22Rv1 (cell line): ENCODE measurements at regions not wholly inside any gene's neighbourhood (a gene's known extent, or its start where the extent isn't known, plus 50 kb on each side); places are given as distances from the start of the nearest gene placed in this dataset.

Source experiments
- H3K27ac ChIP-seq: fragments of 450-650 bp; 2 replicates; pipeline ENCODE4 v1.5.1; 2017
- ZFX ChIP-seq: fragments of 450-650 bp; IDR thresholded peaks from 2 replicates; pipeline ENCODE4 v1.6.1; 2017; ENCODE audit warnings: antibody characterized with exemption, borderline replicate concordance
- TF ChIP-seq, protein P1 (sequence below): fragments of 450-650 bp; IDR thresholded peaks from 2 replicates; pipeline ENCODE4 v1.5.1; 2017; ENCODE audit warnings: mild to moderate bottlenecking

- no peak overlapping the region for H3K27ac ChIP-seq
- TF ChIP-seq, protein P1, sequence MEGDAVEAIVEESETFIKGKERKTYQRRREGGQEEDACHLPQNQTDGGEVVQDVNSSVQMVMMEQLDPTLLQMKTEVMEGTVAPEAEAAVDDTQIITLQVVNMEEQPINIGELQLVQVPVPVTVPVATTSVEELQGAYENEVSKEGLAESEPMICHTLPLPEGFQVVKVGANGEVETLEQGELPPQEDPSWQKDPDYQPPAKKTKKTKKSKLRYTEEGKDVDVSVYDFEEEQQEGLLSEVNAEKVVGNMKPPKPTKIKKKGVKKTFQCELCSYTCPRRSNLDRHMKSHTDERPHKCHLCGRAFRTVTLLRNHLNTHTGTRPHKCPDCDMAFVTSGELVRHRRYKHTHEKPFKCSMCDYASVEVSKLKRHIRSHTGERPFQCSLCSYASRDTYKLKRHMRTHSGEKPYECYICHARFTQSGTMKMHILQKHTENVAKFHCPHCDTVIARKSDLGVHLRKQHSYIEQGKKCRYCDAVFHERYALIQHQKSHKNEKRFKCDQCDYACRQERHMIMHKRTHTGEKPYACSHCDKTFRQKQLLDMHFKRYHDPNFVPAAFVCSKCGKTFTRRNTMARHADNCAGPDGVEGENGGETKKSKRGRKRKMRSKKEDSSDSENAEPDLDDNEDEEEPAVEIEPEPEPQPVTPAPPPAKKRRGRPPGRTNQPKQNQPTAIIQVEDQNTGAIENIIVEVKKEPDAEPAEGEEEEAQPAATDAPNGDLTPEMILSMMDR, result no peak
- TF ChIP-seq ZFX, result no peak
These were observed 504.2 kb downstream of the JRKL start for GRCh38 chr11:96893988-96894387.

DNA sequence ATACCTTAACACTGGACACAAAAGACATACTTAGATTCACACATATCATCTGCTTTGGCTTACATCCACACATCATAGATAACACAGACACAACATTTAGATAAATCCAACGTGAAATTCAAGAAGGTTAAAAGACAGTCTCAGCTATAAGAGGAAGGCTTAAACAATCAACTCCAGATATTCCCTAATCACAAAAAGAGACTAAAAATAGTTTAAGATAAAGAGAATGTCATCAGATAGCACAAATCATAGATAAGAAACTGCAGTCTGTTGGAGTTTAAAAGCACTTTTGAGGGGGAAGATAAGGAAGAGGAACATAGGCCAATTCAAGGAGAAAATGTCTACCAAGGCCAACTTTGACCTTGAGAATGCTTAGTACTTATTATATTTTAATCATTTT is 504.8 kb downstream of the JRKL start:
- no peak overlapping the region for H3K27ac ChIP-seq

DNA sequence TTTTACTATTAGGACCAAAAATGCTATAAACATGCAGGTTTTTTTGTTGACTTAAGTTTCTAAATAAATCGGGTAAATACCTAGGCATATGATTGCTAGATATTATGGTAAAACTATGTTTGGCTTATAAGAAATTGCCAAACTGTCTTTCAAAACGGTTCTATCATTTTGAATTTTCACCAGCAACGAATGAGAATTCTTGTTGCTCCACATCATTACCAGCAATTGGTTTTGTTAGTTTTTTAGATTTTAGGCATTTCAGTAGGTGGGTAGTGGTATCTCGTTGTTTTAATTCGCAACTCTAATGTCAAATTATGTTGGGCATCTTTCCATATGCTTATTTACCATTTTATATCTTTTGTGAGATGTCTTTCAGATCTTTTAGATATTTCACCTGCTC is 510.2 kb downstream of the JRKL start:
- H3K27ac ChIP-seq, result no peak overlapping the region

More for the DNA sequence above, 504.8 kb downstream of the JRKL start:
- TF ChIP-seq, protein P1, result no peak
- no peak for TF ChIP-seq ZFX

GRCh38 chr11:96905143-96905542 is 515.3 kb downstream of the JRKL start:
- TF ChIP-seq ZFX, result no peak
- TF ChIP-seq, protein P1, result no peak

More for the DNA sequence above, 510.2 kb downstream of the JRKL start:
- TF ChIP-seq ZFX, result no peak
- TF ChIP-seq, protein P1, result no peak

GRCh38 chr11:96905663-96906062 is 515.9 kb downstream of the JRKL start:
- TF ChIP-seq ZFX, result no peak
- TF ChIP-seq, protein P1, result no peak

More at GRCh38 chr11:96905143-96905542, 515.3 kb downstream of the JRKL start:
- no peak overlapping the region for H3K27ac ChIP-seq

DNA sequence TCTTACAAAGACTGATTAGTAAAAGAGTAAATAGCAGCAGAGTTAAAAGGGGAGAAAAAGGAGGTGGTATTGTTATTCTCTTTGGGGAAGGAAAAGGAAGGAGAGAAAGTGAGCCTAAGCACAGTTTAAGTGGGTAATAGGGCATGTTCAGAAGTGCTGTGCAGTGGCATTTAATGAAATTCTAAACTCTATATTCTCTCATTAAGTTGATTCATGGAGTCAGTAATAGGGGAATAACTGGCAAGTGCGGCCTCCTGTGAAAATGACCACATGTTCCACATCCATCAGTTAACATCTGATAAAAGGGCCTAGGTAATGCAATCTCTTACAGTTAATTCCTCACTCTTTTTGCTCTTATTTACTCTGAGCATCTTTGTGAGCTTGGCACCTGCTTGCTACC is 516.7 kb downstream of the JRKL start:
- TF ChIP-seq, protein P1, result no peak
- TF ChIP-seq ZFX, result no peak

More at GRCh38 chr11:96905663-96906062, 515.9 kb downstream of the JRKL start:
- H3K27ac ChIP-seq, result no peak overlapping the region

DNA sequence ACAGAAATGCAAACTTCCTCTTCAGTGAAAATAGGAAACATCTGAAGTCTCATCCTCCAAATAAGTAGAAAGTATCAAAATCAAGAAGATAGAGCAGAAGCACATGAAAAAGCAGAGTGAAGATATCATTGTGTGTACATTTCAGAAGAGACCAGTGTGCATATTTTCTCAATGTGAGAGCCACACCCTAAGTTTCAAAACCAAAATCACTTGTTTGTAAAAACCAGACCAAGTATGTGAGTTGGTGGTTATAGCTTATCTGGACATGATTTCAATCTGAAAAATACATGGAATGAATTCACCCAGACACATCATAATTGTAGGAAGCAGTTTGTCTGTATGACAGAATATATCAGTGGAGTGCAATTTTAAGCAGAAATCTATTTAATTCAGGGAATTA is 536.0 kb downstream of the JRKL start:
- TF ChIP-seq ZFX, result no peak
- TF ChIP-seq, protein P1, result no peak
- H3K27ac ChIP-seq, result no peak overlapping the region

More for the DNA sequence above, 516.7 kb downstream of the JRKL start:
- H3K27ac ChIP-seq, result no peak overlapping the region
